ENCODE measurements at regions not wholly inside any gene's neighbourhood (a gene's known extent, or its start where the extent isn't known, plus 50 kb on each side); places are given as distances from the start of the nearest gene placed in this dataset.

- no peaks in the 10 kb centered on the region for H3K36me3 Mint-ChIP-seq
- TF ChIP-seq CTCF (IDR thresholded peaks at IDR 0.05; ENCODE audit: unreplicated experiment) = peak; percentile 32
- peaks cover 55% of the 10 kb centered on the region for H3K4me1 Mint-ChIP-seq
- peak overlapping the region; percentile 49 for H3K4me3 Mint-ChIP-seq
- peak overlapping the region; percentile 94 for H3K27ac Mint-ChIP-seq
- H3K9me3 Mint-ChIP-seq = no peaks in the 10 kb centered on the region
- no peaks in the 10 kb centered on the region for H3K27me3 Mint-ChIP-seq (ENCODE audit: low read depth)
- DNase-seq (ENCODE audit: low spot score in 2 of 2, unreplicated experiment in 2 of 2) = no peak
Measured at GRCh38 chr11:22920939-22921565, 60.8 kb upstream of the CCDC179 start.

- Mint-ChIP-seq H3K4me3 (peak overlapping the region; percentile 27), H3K9me3 (no peaks in the 10 kb centered on the region), H3K4me1 (peaks cover 57% of the 10 kb centered on the region), H3K27ac (peak overlapping the region; percentile 52), H3K36me3 (no peaks in the 10 kb centered on the region), H3K27me3 (ENCODE audit: low read depth) (no peaks in the 10 kb centered on the region)
- no peak for DNase-seq (ENCODE audit: low spot score in 2 of 2, unreplicated experiment in 2 of 2)
- TF ChIP-seq CTCF (IDR thresholded peaks at IDR 0.05; ENCODE audit: unreplicated experiment) = no peak
Measured at GRCh38 chr11:22922672-22923071, 62.4 kb upstream of the CCDC179 start.

GRCh38 chr11:22923561-22923960 lies 63.3 kb upstream of the CCDC179 start:
- no peak for DNase-seq (ENCODE audit: low spot score in 2 of 2, unreplicated experiment in 2 of 2)
- H3K9me3 Mint-ChIP-seq = no peaks in the 10 kb centered on the region
- H3K27ac Mint-ChIP-seq = peak overlapping the region; percentile 52

GRCh38 chr11:22926341-22926740 lies 66.1 kb upstream of the CCDC179 start:
- H3K9me3 Mint-ChIP-seq = no peaks in the 10 kb centered on the region
- H3K27me3 Mint-ChIP-seq (ENCODE audit: low read depth) = no peaks in the 10 kb centered on the region
- DNase-seq (ENCODE audit: low spot score in 2 of 2, unreplicated experiment in 2 of 2) = no peak
- TF ChIP-seq CTCF (IDR thresholded peaks at IDR 0.05; ENCODE audit: unreplicated experiment) = no peak
- no peak overlapping the region for H3K4me3 Mint-ChIP-seq
- peaks cover 51% of the 10 kb centered on the region for H3K4me1 Mint-ChIP-seq
- no peak overlapping the region for H3K27ac Mint-ChIP-seq
- no peaks in the 10 kb centered on the region for H3K36me3 Mint-ChIP-seq

More at GRCh38 chr11:22923561-22923960, 63.3 kb upstream of the CCDC179 start:
- Mint-ChIP-seq H3K4me1 (peaks cover 65% of the 10 kb centered on the region), H3K36me3 (no peaks in the 10 kb centered on the region), H3K4me3 (no peak overlapping the region), H3K27me3 (ENCODE audit: low read depth) (no peaks in the 10 kb centered on the region)
- TF ChIP-seq CTCF (IDR thresholded peaks at IDR 0.05; ENCODE audit: unreplicated experiment) = no peak

GRCh38 chr11:22927793-22928192 lies 67.5 kb upstream of the CCDC179 start:
- H3K4me3 Mint-ChIP-seq = no peak overlapping the region
- H3K4me1 Mint-ChIP-seq = peaks cover 40% of the 10 kb centered on the region
- no peak for DNase-seq (ENCODE audit: low spot score in 2 of 2, unreplicated experiment in 2 of 2)
- H3K36me3 Mint-ChIP-seq = no peaks in the 10 kb centered on the region
- H3K9me3 Mint-ChIP-seq = no peaks in the 10 kb centered on the region
- H3K27ac Mint-ChIP-seq = peak overlapping the region; percentile 82
- no peak for TF ChIP-seq CTCF (IDR thresholded peaks at IDR 0.05; ENCODE audit: unreplicated experiment)
- no peaks in the 10 kb centered on the region for H3K27me3 Mint-ChIP-seq (ENCODE audit: low read depth)
